Neutrophil (primary cell): ENCODE measurements at regions not wholly inside any gene's neighbourhood (a gene's known extent, or its start where the extent isn't known, plus 50 kb on each side); places are given as distances from the start of the nearest gene placed in this dataset.

Source experiments
- H3K27ac ChIP-seq: fragments of 200-600 bp; sonication (generic); 2 replicates; pipeline ENCODE4 v1.5.1; 2016; ENCODE audit warnings: mild to moderate bottlenecking, moderate library complexity
- H3K27me3 ChIP-seq: fragments of 200-600 bp; sonication (generic); 2 replicates; pipeline ENCODE4 v1.6.0; 2016; ENCODE audit warnings: mild to moderate bottlenecking
- H3K36me3 ChIP-seq: fragments of 200-600 bp; sonication (generic); 2 replicates; pipeline ENCODE4 v1.5.1; 2017
- H3K4me1 ChIP-seq, 2 experiments: fragments of 200-600 bp in 1 of 2; sonication (generic) in 1 of 2; 1 replicate in 1 of 2; 2 replicates in 1 of 2; pipeline versions ENCODE4 v1.5.1 to v1.6.1; 2013 to 2016; ENCODE audit warnings: low read depth in 1 of 2, low read length in 1 of 2, mild to moderate bottlenecking in 1 of 2, moderate library complexity in 1 of 2; ENCODE audit not compliant: control insufficient read depth in 1 of 2, insufficient read depth in 1 of 2
- H3K4me3 ChIP-seq, 2 experiments: fragments of 200-600 bp in 1 of 2; sonication (generic) in 1 of 2; 1 replicate in 1 of 2; 2 replicates in 1 of 2; pipeline ENCODE4 v1.5.1; 2013 to 2016; ENCODE audit warnings: low read depth in 1 of 2, low read length in 1 of 2, mild to moderate bottlenecking in 1 of 2, moderate library complexity in 1 of 2
- H3K9me3 ChIP-seq: fragments of 200-600 bp; sonication (generic); 2 replicates; pipeline ENCODE4 v1.5.1; 2016
- CTCF ChIP-seq: fragments of 200-600 bp; sonication (generic); IDR thresholded peaks from 2 replicates; pipeline ENCODE4 v1.5.1; 2016; ENCODE audit warnings: antibody characterized with exemption

GRCh38 chr6:151738960-151739359 lies 68.5 kb upstream of the ESR1 start:
- Histone ChIP-seq H3K36me3 (no peaks in the 10 kb centered on the region), H3K27me3 (no peaks in the 10 kb centered on the region), H3K27ac (no peak overlapping the region), H3K4me3 (no peak overlapping the region), H3K9me3 (no peaks in the 10 kb centered on the region), H3K4me1 (no peaks in the 10 kb centered on the region)
- TF ChIP-seq CTCF: no peak

GRCh38 chr6:151740820-151741219 lies 66.7 kb upstream of the ESR1 start:
- Histone ChIP-seq H3K27me3 (no peaks in the 10 kb centered on the region), H3K27ac (no peak overlapping the region), H3K36me3 (no peaks in the 10 kb centered on the region), H3K9me3 (no peaks in the 10 kb centered on the region), H3K4me3 (no peak overlapping the region), H3K4me1 (no peaks in the 10 kb centered on the region)
- no peak for TF ChIP-seq CTCF

- no peaks in the 10 kb centered on the region for H3K27me3 ChIP-seq
- H3K4me3 ChIP-seq: no peak overlapping the region
- no peaks in the 10 kb centered on the region for H3K9me3 ChIP-seq
- no peaks in the 10 kb centered on the region for H3K36me3 ChIP-seq
- no peak overlapping the region for H3K27ac ChIP-seq
- H3K4me1 ChIP-seq: peaks cover 4 to 10% of the 10 kb centered on the region in 2 experiments
- TF ChIP-seq CTCF: no peak
These were observed 59.6 kb upstream of the ESR1 start for GRCh38 chr6:151747896-151748295.

- no peaks in the 10 kb centered on the region for H3K9me3 ChIP-seq
- no peaks in the 10 kb centered on the region for H3K27me3 ChIP-seq
- no peaks in the 10 kb centered on the region for H3K36me3 ChIP-seq
- TF ChIP-seq CTCF: no peak
- H3K4me3 ChIP-seq: no peak overlapping the region
- peaks cover 4 to 10% of the 10 kb centered on the region in 2 experiments for H3K4me1 ChIP-seq
- H3K27ac ChIP-seq: no peak overlapping the region
These were observed 58.1 kb upstream of the ESR1 start for GRCh38 chr6:151749341-151749740.

- Histone ChIP-seq H3K9me3 (no peaks in the 10 kb centered on the region), H3K4me1 (peaks cover 4 to 10% of the 10 kb centered on the region in 2 experiments), H3K36me3 (no peaks in the 10 kb centered on the region), H3K27me3 (no peaks in the 10 kb centered on the region), H3K4me3 (no peak overlapping the region), H3K27ac (no peak overlapping the region)
- no peak for TF ChIP-seq CTCF
These were observed 53.9 kb upstream of the ESR1 start for GRCh38 chr6:151753581-151753980.

- no peaks in the 10 kb centered on the region for H3K36me3 ChIP-seq
- H3K27ac ChIP-seq: no peak overlapping the region
- H3K4me3 ChIP-seq: no peak overlapping the region
- no peak for TF ChIP-seq CTCF
- H3K4me1 ChIP-seq: no peaks in the 10 kb centered on the region
- H3K9me3 ChIP-seq: no peaks in the 10 kb centered on the region
- H3K27me3 ChIP-seq: no peaks in the 10 kb centered on the region
These were observed 50.0 kb upstream of the ESR1 start for GRCh38 chr6:151757506-151757955.
